ENCODE measurements at regions not wholly inside any gene's neighbourhood (a gene's known extent, or its start where the extent isn't known, plus 50 kb on each side); places are given as distances from the start of the nearest gene placed in this dataset.

DNA sequence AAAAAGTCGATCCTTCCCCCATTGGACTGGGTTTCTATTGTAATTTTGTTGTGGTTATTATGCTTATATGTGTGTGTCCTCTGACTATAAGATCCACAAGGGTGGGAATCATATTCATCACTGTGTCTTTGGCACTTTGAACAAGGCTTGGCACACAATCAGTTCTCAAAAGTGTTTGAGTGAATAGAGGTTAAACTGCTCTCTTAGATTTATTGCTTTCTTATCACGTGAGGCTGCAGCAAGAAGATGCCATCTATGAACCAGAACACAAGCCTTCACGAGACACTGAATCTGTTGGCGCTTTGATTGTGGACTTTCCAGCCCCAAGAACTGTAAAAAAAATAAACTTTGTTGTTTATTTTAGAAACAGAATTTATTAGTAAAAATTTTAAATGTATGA is 295.0 kb upstream of the MDFIC2 start:
- Histone ChIP-seq H3K27me3 (replicated peaks; ENCODE audit: control insufficient read depth, insufficient read depth, low read length) (peaks cover 4% of the 10 kb centered on the region), H3K9ac (ENCODE audit: low read length) (no peak overlapping the region), H3K4me3 (ENCODE audit: low read length) (no peak overlapping the region), H3K36me3 (ENCODE audit: control insufficient read depth, insufficient read depth, low read length, severe bottlenecking) (no peaks in the 10 kb centered on the region), H3K4me1 (ENCODE audit: control insufficient read depth, insufficient read depth, low read length) (no peaks in the 10 kb centered on the region), H3K9me3 (ENCODE audit: control insufficient read depth, low read length) (no peaks in the 10 kb centered on the region)
- no peak for DNase-seq (ENCODE audit: low read depth)

DNA sequence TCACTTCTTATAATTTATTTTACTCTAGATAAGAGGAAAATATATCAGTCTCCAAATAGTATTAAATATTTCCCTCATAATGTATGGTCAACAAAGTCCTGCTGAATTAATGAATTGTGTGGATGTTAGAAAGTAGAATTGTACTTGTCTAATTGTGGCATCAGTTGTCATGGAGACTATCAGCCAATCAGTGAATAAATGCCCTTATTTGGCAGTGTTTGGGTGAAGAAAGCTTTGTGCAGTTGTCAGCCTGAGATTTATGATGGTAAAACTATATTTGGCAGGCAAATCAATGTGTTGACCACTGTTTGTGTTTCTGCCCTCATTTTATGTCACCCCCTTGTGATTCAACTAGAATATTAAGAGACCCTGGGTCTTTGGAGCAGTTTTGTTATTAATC is 293.6 kb upstream of the MDFIC2 start:
- no peak for DNase-seq (ENCODE audit: low read depth)
- H3K36me3 ChIP-seq (ENCODE audit: control insufficient read depth, insufficient read depth, low read length, severe bottlenecking) = no peaks in the 10 kb centered on the region

DNA sequence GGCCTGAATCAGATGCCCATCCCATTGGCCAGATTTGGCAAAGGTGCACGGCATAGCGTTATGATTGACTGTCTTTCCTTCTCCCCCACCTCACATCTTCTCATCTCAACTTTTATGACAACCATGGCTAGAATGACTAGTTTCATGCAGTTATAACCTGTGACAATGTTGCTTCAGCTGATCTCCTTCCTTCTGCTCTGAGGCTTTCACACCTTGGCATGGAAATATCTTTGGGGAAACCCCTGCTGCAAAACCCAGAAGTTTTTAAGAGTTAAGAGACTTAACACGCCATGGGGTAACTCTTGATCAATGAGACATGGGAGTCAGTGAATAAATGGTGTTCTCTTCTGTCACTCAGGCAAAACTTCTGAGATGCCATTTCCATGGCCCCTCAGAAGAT is 290.7 kb upstream of the MDFIC2 start:
- no peak overlapping the region for H3K4me3 ChIP-seq (ENCODE audit: low read length)
- no peaks in the 10 kb centered on the region for H3K4me1 ChIP-seq (ENCODE audit: control insufficient read depth, insufficient read depth, low read length)
- DNase-seq (ENCODE audit: low read depth) = no peak
- H3K27me3 ChIP-seq (replicated peaks; ENCODE audit: control insufficient read depth, insufficient read depth, low read length) = peaks cover 4% of the 10 kb centered on the region
- no peaks in the 10 kb centered on the region for H3K9me3 ChIP-seq (ENCODE audit: control insufficient read depth, low read length)
- H3K9ac ChIP-seq (ENCODE audit: low read length) = no peak overlapping the region
- no peaks in the 10 kb centered on the region for H3K36me3 ChIP-seq (ENCODE audit: control insufficient read depth, insufficient read depth, low read length, severe bottlenecking)

More for the DNA sequence above, 293.6 kb upstream of the MDFIC2 start:
- Histone ChIP-seq H3K4me1 (ENCODE audit: control insufficient read depth, insufficient read depth, low read length) (no peaks in the 10 kb centered on the region), H3K4me3 (ENCODE audit: low read length) (no peak overlapping the region), H3K27me3 (replicated peaks; ENCODE audit: control insufficient read depth, insufficient read depth, low read length) (peaks cover 4% of the 10 kb centered on the region), H3K9me3 (ENCODE audit: control insufficient read depth, low read length) (no peaks in the 10 kb centered on the region), H3K9ac (ENCODE audit: low read length) (no peak overlapping the region)

DNA sequence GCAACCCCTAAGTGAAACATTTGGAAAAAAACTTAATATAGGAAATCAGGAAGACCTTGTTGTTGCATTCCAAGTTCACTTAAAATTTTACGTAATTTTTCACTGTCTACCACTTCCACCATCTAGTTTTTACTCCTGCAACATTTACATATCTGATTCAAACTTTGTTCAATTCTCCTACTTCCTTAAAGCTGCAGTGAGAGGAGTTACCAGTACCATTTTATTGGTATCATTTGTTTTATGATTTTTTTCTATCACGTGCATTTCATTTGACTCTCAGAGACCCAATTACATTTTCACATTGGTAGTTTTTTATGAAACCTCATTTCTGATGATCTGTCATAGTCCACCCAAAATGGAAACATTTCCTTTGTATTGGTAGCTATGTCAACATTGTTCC is 284.9 kb upstream of the MDFIC2 start:
- Histone ChIP-seq H3K9ac (ENCODE audit: low read length) (no peak overlapping the region), H3K4me1 (ENCODE audit: control insufficient read depth, insufficient read depth, low read length) (no peaks in the 10 kb centered on the region), H3K36me3 (ENCODE audit: control insufficient read depth, insufficient read depth, low read length, severe bottlenecking) (no peaks in the 10 kb centered on the region), H3K9me3 (ENCODE audit: control insufficient read depth, low read length) (no peaks in the 10 kb centered on the region), H3K27me3 (replicated peaks; ENCODE audit: control insufficient read depth, insufficient read depth, low read length) (peaks cover 2% of the 10 kb centered on the region), H3K4me3 (ENCODE audit: low read length) (no peak overlapping the region)
- DNase-seq (ENCODE audit: low read depth) = no peak

DNA sequence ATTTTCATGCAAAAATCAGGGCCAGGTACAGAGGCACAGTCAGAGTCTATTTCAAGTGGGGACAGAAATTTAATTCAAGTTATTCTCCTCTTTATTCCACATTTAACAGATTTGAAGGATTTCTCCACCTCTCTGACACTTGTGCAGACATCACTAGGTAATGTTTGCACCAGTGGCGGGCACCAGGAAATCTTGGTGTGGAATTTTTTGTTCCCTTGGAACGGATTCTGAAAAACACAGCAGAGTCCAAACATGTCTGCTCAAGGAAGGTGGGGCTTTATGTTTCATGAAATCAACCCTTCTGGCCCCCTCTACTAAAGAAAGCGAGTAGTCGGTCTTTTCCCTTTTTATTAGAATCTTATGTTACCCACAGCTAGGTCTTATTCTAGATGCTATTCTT is 271.2 kb upstream of the MDFIC2 start:
- H3K9me3 ChIP-seq (ENCODE audit: control insufficient read depth, low read length) = no peaks in the 10 kb centered on the region
- H3K4me3 ChIP-seq (ENCODE audit: low read length) = no peak overlapping the region
- H3K9ac ChIP-seq (ENCODE audit: low read length) = no peak overlapping the region
- no peaks in the 10 kb centered on the region for H3K36me3 ChIP-seq (ENCODE audit: control insufficient read depth, insufficient read depth, low read length, severe bottlenecking)
- H3K27me3 ChIP-seq (replicated peaks; ENCODE audit: control insufficient read depth, insufficient read depth, low read length) = no peaks in the 10 kb centered on the region
- H3K4me1 ChIP-seq (ENCODE audit: control insufficient read depth, insufficient read depth, low read length) = no peaks in the 10 kb centered on the region
- DNase-seq (ENCODE audit: low read depth) = no peak

DNA sequence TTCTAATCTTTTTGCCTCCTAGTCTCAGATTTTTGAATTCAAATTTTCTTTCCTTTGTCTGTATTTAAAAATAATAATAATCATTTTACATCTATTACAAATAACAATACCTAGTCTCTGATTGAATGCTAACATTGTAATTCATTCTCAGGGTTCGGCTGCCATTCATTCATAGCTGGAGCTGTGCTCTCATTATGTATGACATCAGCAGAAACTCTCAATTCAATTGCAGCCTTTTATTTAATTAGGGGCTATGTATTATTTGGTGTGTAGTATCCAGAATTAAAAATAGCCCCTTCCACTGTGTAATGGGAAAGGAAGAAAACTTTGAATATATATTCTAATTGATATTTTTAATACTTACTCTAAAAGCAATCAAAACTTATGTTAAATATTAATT is 270.4 kb upstream of the MDFIC2 start:
- H3K4me1 ChIP-seq (ENCODE audit: control insufficient read depth, insufficient read depth, low read length) = no peaks in the 10 kb centered on the region
- H3K36me3 ChIP-seq (ENCODE audit: control insufficient read depth, insufficient read depth, low read length, severe bottlenecking) = no peaks in the 10 kb centered on the region
- H3K27me3 ChIP-seq (replicated peaks; ENCODE audit: control insufficient read depth, insufficient read depth, low read length) = no peaks in the 10 kb centered on the region
- H3K9ac ChIP-seq (ENCODE audit: low read length) = no peak overlapping the region
- H3K9me3 ChIP-seq (ENCODE audit: control insufficient read depth, low read length) = no peaks in the 10 kb centered on the region
- no peak for DNase-seq (ENCODE audit: low read depth)
- H3K4me3 ChIP-seq (ENCODE audit: low read length) = no peak overlapping the region

DNA sequence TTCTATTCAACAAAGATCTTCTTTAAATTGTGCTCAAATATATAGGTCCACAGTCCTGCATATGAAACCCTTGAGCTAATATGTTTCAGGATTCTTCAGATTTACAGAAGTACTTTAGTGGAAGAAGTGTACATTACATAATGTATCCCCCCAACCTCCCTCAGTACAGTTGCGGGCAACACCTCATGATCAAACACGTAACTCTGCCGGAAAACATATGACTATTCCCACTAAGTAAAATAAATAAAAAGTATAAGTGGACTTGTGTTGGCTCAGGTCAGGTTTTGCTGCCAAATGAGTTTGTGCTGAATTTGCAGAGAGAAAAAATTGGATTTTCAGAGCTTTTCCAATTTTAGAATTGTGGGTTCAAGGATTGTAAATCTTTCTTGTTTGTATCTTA is 267.6 kb upstream of the MDFIC2 start:
- Histone ChIP-seq H3K4me3 (ENCODE audit: low read length) (no peak overlapping the region), H3K9ac (ENCODE audit: low read length) (no peak overlapping the region), H3K27me3 (replicated peaks; ENCODE audit: control insufficient read depth, insufficient read depth, low read length) (no peaks in the 10 kb centered on the region), H3K4me1 (ENCODE audit: control insufficient read depth, insufficient read depth, low read length) (no peaks in the 10 kb centered on the region), H3K9me3 (ENCODE audit: control insufficient read depth, low read length) (no peaks in the 10 kb centered on the region), H3K36me3 (ENCODE audit: control insufficient read depth, insufficient read depth, low read length, severe bottlenecking) (no peaks in the 10 kb centered on the region)
- DNase-seq (ENCODE audit: low read depth) = no peak

DNA sequence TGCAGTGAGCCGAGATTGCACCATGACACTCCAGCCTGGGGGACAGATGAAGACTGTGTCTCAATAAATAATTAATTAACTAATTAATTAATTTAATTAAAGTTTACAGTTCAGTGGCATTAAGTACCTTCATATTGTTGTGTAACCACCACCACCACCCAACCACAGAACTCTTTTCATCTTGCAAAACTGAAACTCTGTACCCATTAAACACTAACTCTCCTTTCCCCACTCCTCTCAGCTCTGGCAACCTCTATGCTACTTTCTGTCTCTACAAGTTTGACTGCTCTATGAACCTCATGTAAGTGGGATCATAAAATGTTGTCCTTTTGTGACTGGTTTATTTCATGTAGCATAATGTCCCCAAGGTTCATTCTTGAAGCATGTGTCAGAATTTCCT is 259.3 kb upstream of the MDFIC2 start:
- Histone ChIP-seq H3K4me1 (ENCODE audit: control insufficient read depth, insufficient read depth, low read length) (no peaks in the 10 kb centered on the region), H3K27me3 (replicated peaks; ENCODE audit: control insufficient read depth, insufficient read depth, low read length) (peaks cover 9% of the 10 kb centered on the region), H3K9ac (ENCODE audit: low read length) (no peak overlapping the region), H3K4me3 (ENCODE audit: low read length) (no peak overlapping the region), H3K9me3 (ENCODE audit: control insufficient read depth, low read length) (no peaks in the 10 kb centered on the region), H3K36me3 (ENCODE audit: control insufficient read depth, insufficient read depth, low read length, severe bottlenecking) (no peaks in the 10 kb centered on the region)
- no peak for DNase-seq (ENCODE audit: low read depth)

DNA sequence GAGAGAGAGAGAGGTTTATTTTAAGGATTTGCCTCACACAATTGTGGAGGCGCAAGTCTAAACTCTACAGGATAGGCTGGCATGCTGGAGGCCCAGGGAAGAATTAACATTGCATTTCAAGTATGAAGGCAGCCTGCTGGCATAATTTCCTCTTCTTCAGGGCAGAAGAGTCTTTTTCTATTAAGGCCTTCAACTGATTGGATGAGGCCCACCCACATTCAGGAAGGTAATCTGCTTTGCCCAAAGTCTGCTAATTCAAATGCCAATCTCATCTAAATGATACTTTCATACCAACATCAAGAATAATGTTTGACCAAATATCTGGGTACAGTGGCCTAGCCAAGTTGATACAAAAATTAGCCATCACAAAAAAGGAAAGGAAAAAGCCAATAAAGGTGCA is 258.1 kb upstream of the MDFIC2 start:
- no peaks in the 10 kb centered on the region for H3K4me1 ChIP-seq (ENCODE audit: control insufficient read depth, insufficient read depth, low read length)
- peaks cover 9% of the 10 kb centered on the region for H3K27me3 ChIP-seq (replicated peaks; ENCODE audit: control insufficient read depth, insufficient read depth, low read length)
- H3K36me3 ChIP-seq (ENCODE audit: control insufficient read depth, insufficient read depth, low read length, severe bottlenecking) = no peaks in the 10 kb centered on the region
- H3K9me3 ChIP-seq (ENCODE audit: control insufficient read depth, low read length) = no peaks in the 10 kb centered on the region
- no peak for DNase-seq (ENCODE audit: low read depth)
- no peak overlapping the region for H3K4me3 ChIP-seq (ENCODE audit: low read length)
- no peak overlapping the region for H3K9ac ChIP-seq (ENCODE audit: low read length)

DNA sequence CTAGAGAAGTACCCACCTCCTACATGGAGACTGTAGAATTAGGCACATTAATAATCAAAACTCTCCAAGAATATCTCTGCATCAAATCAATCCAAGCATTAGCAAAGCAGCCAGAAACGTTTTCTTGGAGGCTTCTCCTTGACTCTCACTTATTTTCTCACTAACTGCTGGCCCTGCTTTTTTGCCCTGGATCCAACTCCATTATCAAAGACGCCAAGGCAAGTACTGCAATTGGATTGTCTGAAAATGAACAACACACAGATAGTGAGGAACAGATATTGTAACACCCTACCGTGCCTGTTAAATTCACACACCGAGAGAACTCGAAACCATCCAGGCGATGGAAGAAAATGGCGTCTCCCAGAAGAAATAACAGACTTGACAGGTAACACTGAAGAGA is 256.2 kb upstream of the MDFIC2 start:
- Histone ChIP-seq H3K27me3 (replicated peaks; ENCODE audit: control insufficient read depth, insufficient read depth, low read length) (no peaks in the 10 kb centered on the region), H3K36me3 (ENCODE audit: control insufficient read depth, insufficient read depth, low read length, severe bottlenecking) (no peaks in the 10 kb centered on the region), H3K9ac (ENCODE audit: low read length) (no peak overlapping the region), H3K9me3 (ENCODE audit: control insufficient read depth, low read length) (no peaks in the 10 kb centered on the region), H3K4me3 (ENCODE audit: low read length) (no peak overlapping the region), H3K4me1 (ENCODE audit: control insufficient read depth, insufficient read depth, low read length) (no peaks in the 10 kb centered on the region)
- DNase-seq (ENCODE audit: low read depth) = no peak

DNA sequence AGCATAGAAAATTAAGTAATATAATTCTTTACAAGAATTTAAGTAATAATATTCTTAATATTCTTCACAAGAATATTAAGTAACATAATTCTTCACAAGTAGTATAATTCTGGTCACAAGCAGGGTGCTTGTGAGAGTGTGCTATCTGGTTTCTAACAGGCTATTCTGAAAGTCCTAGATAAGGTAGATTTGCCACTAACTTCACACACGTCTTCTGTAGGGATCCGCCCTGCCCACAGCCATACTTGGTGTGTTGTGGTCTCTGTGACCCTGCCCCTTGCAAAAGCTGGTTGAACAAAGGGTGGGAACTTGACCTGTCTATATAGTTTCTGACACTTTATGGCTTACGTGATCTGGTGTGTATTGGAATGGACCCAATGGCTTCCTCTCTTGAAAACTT is 253.4 kb upstream of the MDFIC2 start:
- H3K4me1 ChIP-seq (ENCODE audit: control insufficient read depth, insufficient read depth, low read length) = no peaks in the 10 kb centered on the region
- H3K9ac ChIP-seq (ENCODE audit: low read length) = no peak overlapping the region
- H3K27me3 ChIP-seq (replicated peaks; ENCODE audit: control insufficient read depth, insufficient read depth, low read length) = no peaks in the 10 kb centered on the region
- H3K4me3 ChIP-seq (ENCODE audit: low read length) = no peak overlapping the region
- no peaks in the 10 kb centered on the region for H3K36me3 ChIP-seq (ENCODE audit: control insufficient read depth, insufficient read depth, low read length, severe bottlenecking)
- no peak for DNase-seq (ENCODE audit: low read depth)
- H3K9me3 ChIP-seq (ENCODE audit: control insufficient read depth, low read length) = peaks cover 3% of the 10 kb centered on the region

DNA sequence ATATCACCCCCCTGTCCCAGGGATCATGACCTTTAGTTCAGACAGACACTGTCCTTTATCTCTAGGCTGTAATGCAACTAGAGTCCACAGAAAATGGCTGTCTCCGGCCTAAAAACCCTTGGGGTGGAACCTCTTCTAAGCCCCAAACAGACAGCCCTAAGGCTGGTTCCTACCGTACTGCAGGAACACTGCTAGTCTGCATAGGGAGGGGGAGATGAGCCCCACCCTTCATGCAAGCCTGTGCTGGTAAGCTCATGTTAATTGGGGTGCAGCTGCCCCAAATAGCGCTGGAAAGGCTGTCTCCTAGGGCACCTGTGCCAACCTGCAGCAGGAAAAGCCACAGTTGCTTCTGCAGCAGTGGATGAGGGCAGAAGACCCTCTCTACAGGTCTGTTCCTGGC is 252.1 kb upstream of the MDFIC2 start:
- Histone ChIP-seq H3K4me3 (ENCODE audit: low read length) (no peak overlapping the region), H3K4me1 (ENCODE audit: control insufficient read depth, insufficient read depth, low read length) (no peaks in the 10 kb centered on the region), H3K36me3 (ENCODE audit: control insufficient read depth, insufficient read depth, low read length, severe bottlenecking) (no peaks in the 10 kb centered on the region), H3K9ac (ENCODE audit: low read length) (no peak overlapping the region), H3K9me3 (ENCODE audit: control insufficient read depth, low read length) (peaks cover 3% of the 10 kb centered on the region), H3K27me3 (replicated peaks; ENCODE audit: control insufficient read depth, insufficient read depth, low read length) (no peaks in the 10 kb centered on the region)
- DNase-seq (ENCODE audit: low read depth) = no peak

Data from adipocyte (in vitro differentiated cells).